Thyroid gland (tissue), 4 donors: ENCODE measurements at regions not wholly inside any gene's neighbourhood (a gene's known extent, or its start where the extent isn't known, plus 50 kb on each side); places are given as distances from the start of the nearest gene placed in this dataset.

ENCODE experiments used
- POLR2A ChIP-seq, 2 donors: fragments of 450-650 bp; IDR thresholded peaks; one replicate each; pipeline ENCODE4 v1.6.1; 2017; ENCODE audit warnings: antibody characterized with exemption in 2 of 2, mild to moderate bottlenecking in 2 of 2, moderate library complexity in 1 of 2
- TF ChIP-seq, protein P1 (sequence below), 6 experiments: fragments of 200-600 bp in 3 of 6; fragments of 450-650 bp in 3 of 6; sonication (generic) in 3 of 6; IDR thresholded peaks; one replicate each; pipeline ENCODE4 v1.5.1; 2016 to 2019; ENCODE audit warnings: antibody characterized with exemption in 6 of 6, mild to moderate bottlenecking in 2 of 6, inconsistent platforms in 1 of 6, moderate library complexity in 1 of 6

GRCh38 chr13:111013196-111013595 lies 98.3 kb upstream of the ANKRD10 start:
- no peak for TF ChIP-seq POLR2A (IDR thresholded peaks at IDR 0.05)
- TF ChIP-seq, protein P1, sequence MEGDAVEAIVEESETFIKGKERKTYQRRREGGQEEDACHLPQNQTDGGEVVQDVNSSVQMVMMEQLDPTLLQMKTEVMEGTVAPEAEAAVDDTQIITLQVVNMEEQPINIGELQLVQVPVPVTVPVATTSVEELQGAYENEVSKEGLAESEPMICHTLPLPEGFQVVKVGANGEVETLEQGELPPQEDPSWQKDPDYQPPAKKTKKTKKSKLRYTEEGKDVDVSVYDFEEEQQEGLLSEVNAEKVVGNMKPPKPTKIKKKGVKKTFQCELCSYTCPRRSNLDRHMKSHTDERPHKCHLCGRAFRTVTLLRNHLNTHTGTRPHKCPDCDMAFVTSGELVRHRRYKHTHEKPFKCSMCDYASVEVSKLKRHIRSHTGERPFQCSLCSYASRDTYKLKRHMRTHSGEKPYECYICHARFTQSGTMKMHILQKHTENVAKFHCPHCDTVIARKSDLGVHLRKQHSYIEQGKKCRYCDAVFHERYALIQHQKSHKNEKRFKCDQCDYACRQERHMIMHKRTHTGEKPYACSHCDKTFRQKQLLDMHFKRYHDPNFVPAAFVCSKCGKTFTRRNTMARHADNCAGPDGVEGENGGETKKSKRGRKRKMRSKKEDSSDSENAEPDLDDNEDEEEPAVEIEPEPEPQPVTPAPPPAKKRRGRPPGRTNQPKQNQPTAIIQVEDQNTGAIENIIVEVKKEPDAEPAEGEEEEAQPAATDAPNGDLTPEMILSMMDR (IDR thresholded peaks at IDR 0.05) = no peak
